Stomach (tissue), 4 donors: ENCODE measurements at regions not wholly inside any gene's neighbourhood (a gene's known extent, or its start where the extent isn't known, plus 50 kb on each side); places are given as distances from the start of the nearest gene placed in this dataset.

Source experiments
- POLR2AphosphoS5 ChIP-seq, 3 donors: sonication (generic); formaldehyde crosslinking; IDR thresholded peaks; one replicate each; pipeline ENCODE4 v1.6.1; 2016; ENCODE audit warnings: antibody characterized with exemption in 3 of 3
- TF ChIP-seq, protein P1 (sequence below), 7 experiments: fragments of 450-650 bp in 4 of 7; fragments of 200-600 bp in 3 of 7; sonication (generic) in 3 of 7; IDR thresholded peaks; one replicate each; pipeline ENCODE4 v1.5.1; 2016 to 2019; ENCODE audit warnings: antibody characterized with exemption in 7 of 7, control low read depth in 2 of 7, mild to moderate bottlenecking in 1 of 7

DNA sequence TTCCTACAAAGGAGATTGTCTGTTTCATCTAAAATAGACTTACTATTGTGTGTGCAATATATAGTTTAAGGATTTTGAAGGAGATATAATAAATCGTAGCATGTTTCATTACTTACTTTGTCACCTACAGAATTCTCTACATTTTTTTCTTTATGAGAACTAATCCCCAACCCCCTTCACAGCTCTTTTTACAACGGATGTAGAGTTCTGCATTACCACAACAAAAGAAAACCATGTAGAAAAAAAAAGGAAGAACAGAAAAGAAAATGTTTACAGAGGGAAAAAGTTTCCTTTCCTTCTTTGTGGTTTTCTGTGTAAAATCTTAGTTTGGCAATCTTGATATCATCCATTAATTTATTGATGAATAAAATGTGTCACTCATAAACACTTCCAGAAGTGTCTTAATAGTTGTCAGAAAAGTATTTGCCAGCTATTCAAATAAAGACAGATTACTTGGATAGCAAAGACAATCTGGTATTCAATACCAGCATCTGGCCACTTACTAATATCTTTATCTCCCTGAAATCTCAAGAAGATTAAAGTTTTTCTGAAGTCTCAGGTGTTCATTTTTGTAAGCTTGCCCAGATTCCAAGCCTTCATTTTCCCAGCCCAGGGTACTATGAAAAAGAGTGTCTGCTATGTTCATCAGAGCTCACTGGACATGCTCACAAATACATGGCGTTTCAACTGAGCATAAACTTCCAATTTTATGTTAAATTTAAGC lies 806.8 kb downstream of the PCDH19 start:
- no peak for TF ChIP-seq POLR2AphosphoS5 (IDR thresholded peaks at IDR 0.05)
- TF ChIP-seq, protein P1, sequence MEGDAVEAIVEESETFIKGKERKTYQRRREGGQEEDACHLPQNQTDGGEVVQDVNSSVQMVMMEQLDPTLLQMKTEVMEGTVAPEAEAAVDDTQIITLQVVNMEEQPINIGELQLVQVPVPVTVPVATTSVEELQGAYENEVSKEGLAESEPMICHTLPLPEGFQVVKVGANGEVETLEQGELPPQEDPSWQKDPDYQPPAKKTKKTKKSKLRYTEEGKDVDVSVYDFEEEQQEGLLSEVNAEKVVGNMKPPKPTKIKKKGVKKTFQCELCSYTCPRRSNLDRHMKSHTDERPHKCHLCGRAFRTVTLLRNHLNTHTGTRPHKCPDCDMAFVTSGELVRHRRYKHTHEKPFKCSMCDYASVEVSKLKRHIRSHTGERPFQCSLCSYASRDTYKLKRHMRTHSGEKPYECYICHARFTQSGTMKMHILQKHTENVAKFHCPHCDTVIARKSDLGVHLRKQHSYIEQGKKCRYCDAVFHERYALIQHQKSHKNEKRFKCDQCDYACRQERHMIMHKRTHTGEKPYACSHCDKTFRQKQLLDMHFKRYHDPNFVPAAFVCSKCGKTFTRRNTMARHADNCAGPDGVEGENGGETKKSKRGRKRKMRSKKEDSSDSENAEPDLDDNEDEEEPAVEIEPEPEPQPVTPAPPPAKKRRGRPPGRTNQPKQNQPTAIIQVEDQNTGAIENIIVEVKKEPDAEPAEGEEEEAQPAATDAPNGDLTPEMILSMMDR (IDR thresholded peaks at IDR 0.05), result no peak
